ENCODE measurements at regions not wholly inside any gene's neighbourhood (a gene's known extent, or its start where the extent isn't known, plus 50 kb on each side); places are given as distances from the start of the nearest gene placed in this dataset.

GRCh38 chr15:96889734-96890480 lies 559.4 kb downstream of the NR2F2 start:
- Mint-ChIP-seq H3K27me3 (no peaks in the 10 kb centered on the region), H3K27ac (peak overlapping the region in 1 of 2 donors; percentile 82), H3K9me3 (no peaks in the 10 kb centered on the region), H3K4me3 (peak overlapping the region; percentile 75 to 76), H3K4me1 (peaks cover 21% of the 10 kb centered on the region)
- DNase-seq: no peak
- ATAC-seq: no peak

- no peak for ATAC-seq
- Mint-ChIP-seq H3K27me3 (no peaks in the 10 kb centered on the region), H3K4me1 (peaks cover 21% of the 10 kb centered on the region), H3K4me3 (no peak overlapping the region), H3K9me3 (no peaks in the 10 kb centered on the region), H3K27ac (peak overlapping the region in 1 of 2 donors; percentile 57)
- DNase-seq: no peak
Measured at GRCh38 chr15:96891046-96891445, 560.5 kb downstream of the NR2F2 start.

- no peak overlapping the region for H3K27ac Mint-ChIP-seq
- DNase-seq (no peak), ATAC-seq (no peak)
- H3K9me3 Mint-ChIP-seq: no peaks in the 10 kb centered on the region
- no peak overlapping the region for H3K4me3 Mint-ChIP-seq
- H3K27me3 Mint-ChIP-seq: no peaks in the 10 kb centered on the region
- peaks cover 20% of the 10 kb centered on the region for H3K4me1 Mint-ChIP-seq
Measured at GRCh38 chr15:96893159-96893906, 562.8 kb downstream of the NR2F2 start.

GRCh38 chr15:96894659-96895058 lies 564.2 kb downstream of the NR2F2 start:
- Mint-ChIP-seq H3K27ac (no peak overlapping the region), H3K9me3 (no peaks in the 10 kb centered on the region), H3K4me3 (no peak overlapping the region), H3K4me1 (peaks cover 12% of the 10 kb centered on the region), H3K27me3 (no peaks in the 10 kb centered on the region)
- ATAC-seq: no peak
- DNase-seq: no peak

GRCh38 chr15:96896766-96897165 lies 566.3 kb downstream of the NR2F2 start:
- H3K4me1 Mint-ChIP-seq: no peaks in the 10 kb centered on the region
- H3K9me3 Mint-ChIP-seq: peaks cover 7 to 10% of the 10 kb centered on the region in 2 donors
- no peaks in the 10 kb centered on the region for H3K27me3 Mint-ChIP-seq
- no peak overlapping the region for H3K27ac Mint-ChIP-seq
- no peak overlapping the region for H3K4me3 Mint-ChIP-seq
- no peak for DNase-seq
- ATAC-seq: no peak

GRCh38 chr15:96914081-96914480 lies 583.6 kb downstream of the NR2F2 start:
- H3K4me3 Mint-ChIP-seq: no peak overlapping the region
- no peaks in the 10 kb centered on the region for H3K4me1 Mint-ChIP-seq
- DNase-seq: no peak
- no peaks in the 10 kb centered on the region for H3K27me3 Mint-ChIP-seq
- ATAC-seq: no peak
- H3K27ac Mint-ChIP-seq: no peak overlapping the region
- peaks cover 12 to 25% of the 10 kb centered on the region in 2 donors for H3K9me3 Mint-ChIP-seq

GRCh38 chr15:96916750-96917149 lies 586.2 kb downstream of the NR2F2 start:
- H3K27ac Mint-ChIP-seq: no peak overlapping the region
- no peak for DNase-seq
- H3K9me3 Mint-ChIP-seq: peaks cover 12 to 25% of the 10 kb centered on the region in 2 donors
- no peaks in the 10 kb centered on the region for H3K4me1 Mint-ChIP-seq
- H3K4me3 Mint-ChIP-seq: no peak overlapping the region
- ATAC-seq: no peak
- no peaks in the 10 kb centered on the region for H3K27me3 Mint-ChIP-seq

- Mint-ChIP-seq H3K9me3 (peaks cover 5 to 14% of the 10 kb centered on the region in 2 donors), H3K27me3 (no peaks in the 10 kb centered on the region), H3K27ac (no peak overlapping the region), H3K4me3 (no peak overlapping the region), H3K4me1 (no peaks in the 10 kb centered on the region)
- ATAC-seq (no peak), DNase-seq (no peak)
Measured at GRCh38 chr15:96924570-96924969, 594.1 kb downstream of the NR2F2 start.

GRCh38 chr15:96947296-96948229 lies 617.1 kb downstream of the NR2F2 start:
- DNase-seq: no peak
- Mint-ChIP-seq H3K4me1 (no peaks in the 10 kb centered on the region), H3K4me3 (no peak overlapping the region), H3K9me3 (peaks cover 0 to 8% of the 10 kb centered on the region in 2 donors), H3K27me3 (peaks cover 59% of the 10 kb centered on the region), H3K27ac (no peak overlapping the region)
- no peak for ATAC-seq

GRCh38 chr15:96948981-96949380 lies 618.5 kb downstream of the NR2F2 start:
- Mint-ChIP-seq H3K27me3 (peaks cover 59% of the 10 kb centered on the region), H3K4me3 (no peak overlapping the region), H3K27ac (peak overlapping the region in 1 of 2 donors; percentile 67), H3K4me1 (no peaks in the 10 kb centered on the region), H3K9me3 (peaks cover 0 to 8% of the 10 kb centered on the region in 2 donors)
- DNase-seq: no peak
- ATAC-seq: no peak

- Mint-ChIP-seq H3K4me3 (no peak overlapping the region), H3K9me3 (peaks cover 0 to 15% of the 10 kb centered on the region in 2 donors), H3K27ac (no peak overlapping the region), H3K27me3 (no peaks in the 10 kb centered on the region), H3K4me1 (no peaks in the 10 kb centered on the region)
- no peak for DNase-seq
- no peak for ATAC-seq
Measured at GRCh38 chr15:96958721-96959120, 628.2 kb downstream of the NR2F2 start.

- no peak for ATAC-seq
- no peak overlapping the region for H3K27ac Mint-ChIP-seq
- DNase-seq: no peak
- H3K4me1 Mint-ChIP-seq: no peaks in the 10 kb centered on the region
- H3K4me3 Mint-ChIP-seq: no peak overlapping the region
- H3K9me3 Mint-ChIP-seq: peaks cover 0 to 15% of the 10 kb centered on the region in 2 donors
- no peaks in the 10 kb centered on the region for H3K27me3 Mint-ChIP-seq
Measured at GRCh38 chr15:96959501-96959900, 629.0 kb downstream of the NR2F2 start.

- H3K27ac Mint-ChIP-seq: no peak overlapping the region
- H3K27me3 Mint-ChIP-seq: no peaks in the 10 kb centered on the region
- peaks cover 5 to 21% of the 10 kb centered on the region in 2 donors for H3K9me3 Mint-ChIP-seq
- no peak overlapping the region for H3K4me3 Mint-ChIP-seq
- no peaks in the 10 kb centered on the region for H3K4me1 Mint-ChIP-seq
- DNase-seq (no peak), ATAC-seq (no peak)
Measured at GRCh38 chr15:96960711-96961480, 630.4 kb downstream of the NR2F2 start.

GRCh38 chr15:96966554-96966953 lies 636.1 kb downstream of the NR2F2 start:
- DNase-seq (no peak), ATAC-seq (no peak)
- no peaks in the 10 kb centered on the region for H3K4me1 Mint-ChIP-seq
- no peak overlapping the region for H3K4me3 Mint-ChIP-seq
- H3K9me3 Mint-ChIP-seq: peaks cover 11 to 30% of the 10 kb centered on the region in 2 donors
- H3K27me3 Mint-ChIP-seq: no peaks in the 10 kb centered on the region
- H3K27ac Mint-ChIP-seq: no peak overlapping the region
